H4 (cell line): ENCODE measurements at regions not wholly inside any gene's neighbourhood (a gene's known extent, or its start where the extent isn't known, plus 50 kb on each side); places are given as distances from the start of the nearest gene placed in this dataset.

Source experiments
- DNase-seq: peaks from one replicate; pipeline ENCODE4 v3.0.0-alpha.2; 2015; ENCODE audit warnings: low spot score

- DNase-seq: no peak
Observed at GRCh38 chr7:156179872-156180390, 367.7 kb upstream of the SHH start.

GRCh38 chr7:156178857-156179256 is 366.6 kb upstream of the SHH start:
- DNase-seq: no peak

- DNase-seq: no peak
Observed at GRCh38 chr7:156178214-156178613, 366.0 kb upstream of the SHH start.

- DNase-seq: no peak
Observed at GRCh38 chr7:156177422-156178055, 365.3 kb upstream of the SHH start.

- DNase-seq: no peak
Observed at GRCh38 chr7:156176039-156176438, 363.8 kb upstream of the SHH start.

- no peak for DNase-seq
Observed at GRCh38 chr7:156175003-156175402, 362.7 kb upstream of the SHH start.

- no peak for DNase-seq
Observed at GRCh38 chr7:156174428-156174827, 362.2 kb upstream of the SHH start.

GRCh38 chr7:156173748-156174353 is 361.6 kb upstream of the SHH start:
- DNase-seq: no peak

- DNase-seq: no peak
Observed at GRCh38 chr7:156173346-156173745, 361.1 kb upstream of the SHH start.

- DNase-seq: no peak
Observed at GRCh38 chr7:156172638-156173037, 360.4 kb upstream of the SHH start.

- no peak for DNase-seq
Observed at GRCh38 chr7:156169474-156170370, 357.5 kb upstream of the SHH start.

GRCh38 chr7:156168434-156168833 is 356.2 kb upstream of the SHH start:
- no peak for DNase-seq

GRCh38 chr7:156167987-156168386 is 355.7 kb upstream of the SHH start:
- DNase-seq: no peak

- no peak for DNase-seq
Observed at GRCh38 chr7:156167417-156167807, 355.1 kb upstream of the SHH start.

- no peak for DNase-seq
Observed at GRCh38 chr7:156166692-156167416, 354.6 kb upstream of the SHH start.

GRCh38 chr7:156163747-156164146 is 351.5 kb upstream of the SHH start:
- DNase-seq: no peak

- DNase-seq: no peak
Observed at GRCh38 chr7:156162451-156162850, 350.2 kb upstream of the SHH start.

- no peak for DNase-seq
Observed at GRCh38 chr7:156160811-156161210, 348.5 kb upstream of the SHH start.

GRCh38 chr7:156158693-156159092 is 346.4 kb upstream of the SHH start:
- DNase-seq: no peak

- no peak for DNase-seq
Observed at GRCh38 chr7:156158213-156158612, 345.9 kb upstream of the SHH start.

- DNase-seq: no peak
Observed at GRCh38 chr7:156157409-156158012, 345.2 kb upstream of the SHH start.
